ENCODE measurements at regions not wholly inside any gene's neighbourhood (a gene's known extent, or its start where the extent isn't known, plus 50 kb on each side); places are given as distances from the start of the nearest gene placed in this dataset.

GRCh38 chr3:76871655-76872054, 168.2 kb upstream of the ROBO2 start:
- in situ Hi-C loops (cut with MboI; ENCODE audit: low pct_unique_long_range_greater_than_20kb, low sequenced_read_pairs) = no loop called here
- DNase-seq = no peak

- in situ Hi-C loops (cut with MboI; ENCODE audit: low pct_unique_long_range_greater_than_20kb, low sequenced_read_pairs) = no loop called here
- no peak for DNase-seq
Observed at GRCh38 chr3:76872999-76873398, 166.9 kb upstream of the ROBO2 start.

- in situ Hi-C loops (cut with MboI; ENCODE audit: low pct_unique_long_range_greater_than_20kb, low sequenced_read_pairs) = no loop called here
Observed at GRCh38 chr3:76873532-76874242, 166.2 kb upstream of the ROBO2 start.

GRCh38 chr3:76879959-76880358, 159.9 kb upstream of the ROBO2 start:
- in situ Hi-C loops (cut with MboI; ENCODE audit: low pct_unique_long_range_greater_than_20kb, low sequenced_read_pairs) = no loop called here
- DNase-seq = no peak

More at GRCh38 chr3:76873532-76874242, 166.2 kb upstream of the ROBO2 start:
- DNase-seq = no peak

GRCh38 chr3:76886761-76887500, 153.0 kb upstream of the ROBO2 start:
- DNase-seq = no peak
- in situ Hi-C loops (cut with MboI; ENCODE audit: low pct_unique_long_range_greater_than_20kb, low sequenced_read_pairs) = no loop called here

- in situ Hi-C loops (cut with MboI; ENCODE audit: low pct_unique_long_range_greater_than_20kb, low sequenced_read_pairs) = no loop called here
- no peak for DNase-seq
Observed at GRCh38 chr3:76888856-76889255, 151.0 kb upstream of the ROBO2 start.

- in situ Hi-C loops (cut with MboI; ENCODE audit: low pct_unique_long_range_greater_than_20kb, low sequenced_read_pairs) = no loop called here
- DNase-seq = no peak
Observed at GRCh38 chr3:76889911-76890310, 150.0 kb upstream of the ROBO2 start.

- DNase-seq = no peak
Observed at GRCh38 chr3:76897076-76897475, 142.8 kb upstream of the ROBO2 start.

GRCh38 chr3:76900596-76900995, 139.3 kb upstream of the ROBO2 start:
- in situ Hi-C loops (cut with MboI; ENCODE audit: low pct_unique_long_range_greater_than_20kb, low sequenced_read_pairs) = no loop called here
- no peak for DNase-seq

More at GRCh38 chr3:76897076-76897475, 142.8 kb upstream of the ROBO2 start:
- in situ Hi-C loops (cut with MboI; ENCODE audit: low pct_unique_long_range_greater_than_20kb, low sequenced_read_pairs) = no loop called here

- in situ Hi-C loops (cut with MboI; ENCODE audit: low pct_unique_long_range_greater_than_20kb, low sequenced_read_pairs) = no loop called here
- no peak for DNase-seq
Observed at GRCh38 chr3:76908156-76908555, 131.7 kb upstream of the ROBO2 start.

- in situ Hi-C loops (cut with MboI; ENCODE audit: low pct_unique_long_range_greater_than_20kb, low sequenced_read_pairs) = no loop called here
- no peak for DNase-seq
Observed at GRCh38 chr3:76912841-76913383, 127.0 kb upstream of the ROBO2 start.

- DNase-seq = no peak
- in situ Hi-C loops (cut with MboI; ENCODE audit: low pct_unique_long_range_greater_than_20kb, low sequenced_read_pairs) = no loop called here
Observed at GRCh38 chr3:76917436-76917835, 122.5 kb upstream of the ROBO2 start.

- in situ Hi-C loops (cut with MboI; ENCODE audit: low pct_unique_long_range_greater_than_20kb, low sequenced_read_pairs) = no loop called here
- no peak for DNase-seq
Observed at GRCh38 chr3:76920511-76920910, 119.4 kb upstream of the ROBO2 start.

- in situ Hi-C loops (cut with MboI; ENCODE audit: low pct_unique_long_range_greater_than_20kb, low sequenced_read_pairs) = no loop called here
Observed at GRCh38 chr3:76923485-76923884, 116.4 kb upstream of the ROBO2 start.

GRCh38 chr3:76930712-76931111, 109.2 kb upstream of the ROBO2 start:
- DNase-seq = no peak
- in situ Hi-C loops (cut with MboI; ENCODE audit: low pct_unique_long_range_greater_than_20kb, low sequenced_read_pairs) = no loop called here

More at GRCh38 chr3:76923485-76923884, 116.4 kb upstream of the ROBO2 start:
- no peak for DNase-seq

- in situ Hi-C loops (cut with MboI; ENCODE audit: low pct_unique_long_range_greater_than_20kb, low sequenced_read_pairs) = no loop called here
Observed at GRCh38 chr3:76933245-76933644, 106.7 kb upstream of the ROBO2 start.

GRCh38 chr3:76938962-76939361, 100.9 kb upstream of the ROBO2 start:
- in situ Hi-C loops (cut with MboI; ENCODE audit: low pct_unique_long_range_greater_than_20kb, low sequenced_read_pairs) = no loop called here
- no peak for DNase-seq

More at GRCh38 chr3:76933245-76933644, 106.7 kb upstream of the ROBO2 start:
- DNase-seq = no peak

GRCh38 chr3:76940181-76940770, 99.6 kb upstream of the ROBO2 start:
- in situ Hi-C loops (cut with MboI; ENCODE audit: low pct_unique_long_range_greater_than_20kb, low sequenced_read_pairs) = no loop called here
- no peak for DNase-seq

- no peak for DNase-seq
- in situ Hi-C loops (cut with MboI; ENCODE audit: low pct_unique_long_range_greater_than_20kb, low sequenced_read_pairs) = no loop called here
Observed at GRCh38 chr3:76941376-76941775, 98.5 kb upstream of the ROBO2 start.

GRCh38 chr3:76942101-76942500, 97.8 kb upstream of the ROBO2 start:
- in situ Hi-C loops (cut with MboI; ENCODE audit: low pct_unique_long_range_greater_than_20kb, low sequenced_read_pairs) = no loop called here

More at GRCh38 chr3:76942101-76942500, 97.8 kb upstream of the ROBO2 start:
- DNase-seq = no peak
